SK-N-SH (cell line): ENCODE measurements at regions not wholly inside any gene's neighbourhood (a gene's known extent, or its start where the extent isn't known, plus 50 kb on each side); places are given as distances from the start of the nearest gene placed in this dataset.

Experiments used
- CTCF ChIA-PET: fragments of 300-600, 350-600 bp; formaldehyde crosslinking; extraction: SDS; loops from one replicate; lab custom pipeline; 2021; lab: Yijun Ruan, JAX
- POLR2A ChIA-PET: fragments of 350-600 bp; sonication (Branson Sonifier 250); formaldehyde crosslinking; extraction: SDS; loops from one replicate; lab custom pipeline; 2020; ENCODE audit warnings: antibody characterized with exemption, inconsistent platforms; lab: Yijun Ruan, JAX
- DNase-seq: peaks from one replicate; pipeline ENCODE4 v3.0.0; 2012
- H2AFZ ChIP-seq: fragments of 200-600 bp; sonication (generic); 2 replicates; pipeline ENCODE4 v1.8.1; 2016; ENCODE audit warnings: antibody characterized with exemption, mild to moderate bottlenecking, low read depth
- H3F3A ChIP-seq: fragments of 200-600 bp; sonication (generic); replicated peaks from 2 replicates; pipeline ENCODE3; 2016; ENCODE audit warnings: antibody characterized with exemption, mild to moderate bottlenecking; ENCODE audit not compliant: insufficient read depth
- H3K27ac ChIP-seq, 2 experiments: fragments of 200-500 bp in 1 of 2; fragments of 200-600 bp in 1 of 2; sonication (Bioruptor generic) in 1 of 2; sonication (generic), shearing (Covaris generic) in 1 of 2; 2 replicates each; pipeline versions ENCODE4 v1.5.1 to v1.6.1; 2014 to 2016; ENCODE audit warnings: low read depth in 2 of 2, inconsistent platforms in 1 of 2, low read length in 1 of 2, mild to moderate bottlenecking in 1 of 2, mixed read lengths in 1 of 2
- H3K27me3 ChIP-seq: fragments of 200-600 bp; sonication (generic), shearing (Covaris generic); 2 replicates; pipeline ENCODE4 v1.6.1; 2016; ENCODE audit warnings: mixed run types; ENCODE audit not compliant: insufficient read depth
- H3K36me3 ChIP-seq, 2 experiments: fragments of 200-500 bp in 1 of 2; fragments of 200-600 bp in 1 of 2; sonication (Bioruptor generic) in 1 of 2; sonication (generic) in 1 of 2; replicated peaks in 1 of 2; 2 replicates each; pipeline versions ENCODE3 to v1.5.1; 2014 to 2016; ENCODE audit warnings: low read length in 1 of 2, mild to moderate bottlenecking in 1 of 2; ENCODE audit not compliant: insufficient read depth in 2 of 2, control insufficient read depth in 1 of 2
- H3K4me1 ChIP-seq, 2 experiments: fragments of 200-500 bp in 1 of 2; fragments of 200-600 bp in 1 of 2; sonication (Bioruptor generic) in 1 of 2; sonication (generic), shearing (Covaris generic) in 1 of 2; 2 replicates each; pipeline versions ENCODE4 v1.5.1 to v1.6.1; 2014 to 2016; ENCODE audit warnings: low read depth in 1 of 2, low read length in 1 of 2, mixed run types in 1 of 2; ENCODE audit not compliant: insufficient read depth in 2 of 2, control insufficient read depth in 1 of 2
- H3K4me2 ChIP-seq: fragments of 200-600 bp; sonication (generic), shearing (Covaris generic); 2 replicates; pipeline ENCODE4 v1.6.1; 2017; ENCODE audit warnings: mixed run types
- H3K4me3 ChIP-seq, 2 experiments: fragments of 200-500 bp in 1 of 2; fragments of 200-600 bp in 1 of 2; sonication (Bioruptor generic) in 1 of 2; sonication (generic), shearing (Covaris generic) in 1 of 2; 2 replicates each; pipeline versions ENCODE4 v1.5.1 to v1.8.1; 2014 to 2016; ENCODE audit warnings: low read depth in 2 of 2, inconsistent platforms in 1 of 2, low read length in 1 of 2, mild to moderate bottlenecking in 1 of 2, mixed read lengths in 1 of 2, moderate library complexity in 1 of 2
- H3K79me2 ChIP-seq: fragments of 200-600 bp; sonication (generic); 2 replicates; pipeline ENCODE4 v1.8.1; 2017; ENCODE audit warnings: mild to moderate bottlenecking; ENCODE audit not compliant: insufficient read depth
- H3K9ac ChIP-seq: fragments of 200-600 bp; sonication (generic); 2 replicates; pipeline ENCODE4 v1.6.1; 2017; ENCODE audit warnings: mixed run types
- H3K9me2 ChIP-seq: fragments of 200-600 bp; sonication (generic); 2 replicates; pipeline ENCODE4 v1.6.1; 2017; ENCODE audit warnings: mixed run types
- H3K9me3 ChIP-seq: fragments of 200-600 bp; sonication (generic); 2 replicates; pipeline ENCODE4 v1.6.1; 2017; ENCODE audit warnings: mixed run types, mild to moderate bottlenecking, moderate library complexity
- H4K20me1 ChIP-seq: fragments of 200-600 bp; sonication (generic); 2 replicates; pipeline ENCODE4 v1.6.1; 2017; ENCODE audit warnings: mild to moderate bottlenecking, mixed run types; ENCODE audit not compliant: insufficient read depth
- ELF1 ChIP-seq: IDR thresholded peaks from 2 replicates; pipeline ENCODE4 v1.4.0; 2012
- EZH2phosphoT487 ChIP-seq: fragments of 200-600 bp; sonication (generic); IDR thresholded peaks from 2 replicates; pipeline ENCODE4 v1.6.1; 2017; ENCODE audit warnings: low read depth, mixed run types, mild to moderate bottlenecking, antibody characterized with exemption, moderate library complexity, borderline replicate concordance
- FOXJ3 ChIP-seq: sonication (generic); formaldehyde crosslinking; IDR thresholded peaks from 2 replicates; pipeline ENCODE4 v1.5.1; 2020; ENCODE audit warnings: mild to moderate bottlenecking, missing genetic modification reagents
- GATA2 ChIP-seq: sonication (generic); formaldehyde crosslinking; IDR thresholded peaks from 2 replicates; pipeline ENCODE4 v1.5.0; 2020; ENCODE audit warnings: mild to moderate bottlenecking, missing genetic modification reagents
- MAX ChIP-seq: IDR thresholded peaks from 2 replicates; pipeline ENCODE4 v1.4.0; 2012; ENCODE audit warnings: low read depth
- MEF2A ChIP-seq: IDR thresholded peaks from 2 replicates; pipeline ENCODE4 v1.4.0; 2012; ENCODE audit warnings: low read depth, borderline replicate concordance
- NFIC ChIP-seq: IDR thresholded peaks from 2 replicates; pipeline ENCODE4 v1.4.0; 2012; ENCODE audit warnings: borderline replicate concordance
- NRF1 ChIP-seq: IDR thresholded peaks from 2 replicates; pipeline ENCODE4 v1.6.1; 2012; ENCODE audit warnings: low read depth, mild to moderate bottlenecking, low read length
- PBX3 ChIP-seq: IDR thresholded peaks from 2 replicates; pipeline ENCODE4; 2012
- POLR2AphosphoS5 ChIP-seq: IDR thresholded peaks from 2 replicates; pipeline ENCODE4 v1.6.1; 2012; ENCODE audit warnings: low read depth, low read length
- RAD21 ChIP-seq: IDR thresholded peaks from 2 replicates; pipeline ENCODE4 v1.6.1; 2012; ENCODE audit warnings: mild to moderate bottlenecking, low read length
- RCOR1 ChIP-seq: fragments of 150-350 bp; IDR thresholded peaks from 2 replicates; pipeline ENCODE4 v1.6.1; 2017; ENCODE audit warnings: antibody characterized with exemption, low read length
- RFX5 ChIP-seq: IDR thresholded peaks from 2 replicates; pipeline ENCODE4 v1.6.1; 2012; ENCODE audit warnings: mild to moderate bottlenecking, improper control_type of control experiment, low read length
- RXRA ChIP-seq: IDR thresholded peaks from 2 replicates; pipeline ENCODE4 v1.4.0; 2012; ENCODE audit warnings: low read depth, mild to moderate bottlenecking, borderline replicate concordance
- SMC3 ChIP-seq: IDR thresholded peaks from 2 replicates; pipeline ENCODE4 v1.6.1; 2012; ENCODE audit warnings: low read depth, low read length, improper control_type of control experiment
- TF ChIP-seq, protein P1 (sequence below): fragments of 150-350 bp; IDR thresholded peaks from 2 replicates; pipeline ENCODE4 v1.6.1; 2016; ENCODE audit warnings: mild to moderate bottlenecking, low read depth, low read length
- TF ChIP-seq, protein P2 (sequence below): fragments of 200-600 bp; sonication (generic); IDR thresholded peaks from 2 replicates; pipeline ENCODE4 v1.6.1; 2017; ENCODE audit warnings: antibody characterized with exemption, mild to moderate bottlenecking, moderate library complexity

- H4K20me1 ChIP-seq, result no peaks in the 10 kb centered on the region
- no peak overlapping the region for H3K4me2 ChIP-seq
- H3K9me2 ChIP-seq, result no peaks in the 10 kb centered on the region; the same call in 1 of the 2 replicates
- no peak overlapping the region for H3K4me3 ChIP-seq
- no peaks in the 10 kb centered on the region for H3K27me3 ChIP-seq
- H3K79me2 ChIP-seq, result no peaks in the 10 kb centered on the region
- H3K4me1 ChIP-seq, result peaks cover 0 to 8% of the 10 kb centered on the region in 2 experiments; a peak in 1 of 4 replicates
- H3K36me3 ChIP-seq, result no peaks in the 10 kb centered on the region
- no peak overlapping the region for H3K9ac ChIP-seq
- H3K9me3 ChIP-seq, result peaks cover 12% of the 10 kb centered on the region
- H3K27ac ChIP-seq, result no peak overlapping the region
- CTCF ChIA-PET, result no interaction called here
- no peaks in the 10 kb centered on the region for H3F3A ChIP-seq
- H2AFZ ChIP-seq, result no peak overlapping the region
- DNase-seq, result no peak
- TF ChIP-seq, protein P1, sequence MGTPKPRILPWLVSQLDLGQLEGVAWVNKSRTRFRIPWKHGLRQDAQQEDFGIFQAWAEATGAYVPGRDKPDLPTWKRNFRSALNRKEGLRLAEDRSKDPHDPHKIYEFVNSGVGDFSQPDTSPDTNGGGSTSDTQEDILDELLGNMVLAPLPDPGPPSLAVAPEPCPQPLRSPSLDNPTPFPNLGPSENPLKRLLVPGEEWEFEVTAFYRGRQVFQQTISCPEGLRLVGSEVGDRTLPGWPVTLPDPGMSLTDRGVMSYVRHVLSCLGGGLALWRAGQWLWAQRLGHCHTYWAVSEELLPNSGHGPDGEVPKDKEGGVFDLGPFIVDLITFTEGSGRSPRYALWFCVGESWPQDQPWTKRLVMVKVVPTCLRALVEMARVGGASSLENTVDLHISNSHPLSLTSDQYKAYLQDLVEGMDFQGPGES, result no peak
- TF ChIP-seq MEF2A (no peak), RFX5 (no peak), GATA2 (CRISPR knock-in tag) (no peak), NFIC (no peak), PBX3 (no peak), RXRA (no peak), ELF1 (no peak), FOXJ3 (no peak), EZH2phosphoT487 (no peak), POLR2AphosphoS5 (no peak), SMC3 (no peak), RCOR1 (no peak), RAD21 (no peak), NRF1 (no peak), MAX (no peak)
- TF ChIP-seq, protein P2, sequence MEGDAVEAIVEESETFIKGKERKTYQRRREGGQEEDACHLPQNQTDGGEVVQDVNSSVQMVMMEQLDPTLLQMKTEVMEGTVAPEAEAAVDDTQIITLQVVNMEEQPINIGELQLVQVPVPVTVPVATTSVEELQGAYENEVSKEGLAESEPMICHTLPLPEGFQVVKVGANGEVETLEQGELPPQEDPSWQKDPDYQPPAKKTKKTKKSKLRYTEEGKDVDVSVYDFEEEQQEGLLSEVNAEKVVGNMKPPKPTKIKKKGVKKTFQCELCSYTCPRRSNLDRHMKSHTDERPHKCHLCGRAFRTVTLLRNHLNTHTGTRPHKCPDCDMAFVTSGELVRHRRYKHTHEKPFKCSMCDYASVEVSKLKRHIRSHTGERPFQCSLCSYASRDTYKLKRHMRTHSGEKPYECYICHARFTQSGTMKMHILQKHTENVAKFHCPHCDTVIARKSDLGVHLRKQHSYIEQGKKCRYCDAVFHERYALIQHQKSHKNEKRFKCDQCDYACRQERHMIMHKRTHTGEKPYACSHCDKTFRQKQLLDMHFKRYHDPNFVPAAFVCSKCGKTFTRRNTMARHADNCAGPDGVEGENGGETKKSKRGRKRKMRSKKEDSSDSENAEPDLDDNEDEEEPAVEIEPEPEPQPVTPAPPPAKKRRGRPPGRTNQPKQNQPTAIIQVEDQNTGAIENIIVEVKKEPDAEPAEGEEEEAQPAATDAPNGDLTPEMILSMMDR, result no peak
- POLR2A ChIA-PET, result no interaction called here
These were observed 758.0 kb upstream of the ZEB2 start for GRCh38 chr2:145277922-145278321.
